ENCODE measurements at regions not wholly inside any gene's neighbourhood (a gene's known extent, or its start where the extent isn't known, plus 50 kb on each side); places are given as distances from the start of the nearest gene placed in this dataset.
"Not testable (repeated sequence)": the region's sequence is repeated elsewhere in the genome, so short reads cannot be mapped to it uniquely, and the experiment has no call there.

DNA sequence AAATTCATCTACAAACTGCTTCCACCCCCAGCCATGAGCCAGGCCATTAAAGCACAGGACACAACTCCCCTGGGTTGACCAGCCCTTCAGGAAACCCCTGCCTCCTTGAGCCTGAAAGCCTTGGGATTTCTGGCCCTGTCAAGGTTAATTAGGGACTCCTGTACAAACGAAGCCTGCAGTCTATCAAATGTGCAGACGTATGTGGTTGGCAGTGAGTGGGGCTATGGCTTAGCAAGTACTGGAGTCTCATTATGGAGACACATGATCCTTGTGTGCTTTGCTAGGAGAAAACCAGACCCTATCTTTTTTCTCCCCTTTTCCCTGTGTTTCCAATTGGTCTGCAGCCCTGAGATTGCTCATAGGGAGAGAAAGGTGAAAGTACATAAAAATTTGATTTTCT is 588.3 kb upstream of the USP24 start:
- no peak for DNase-seq

DNA sequence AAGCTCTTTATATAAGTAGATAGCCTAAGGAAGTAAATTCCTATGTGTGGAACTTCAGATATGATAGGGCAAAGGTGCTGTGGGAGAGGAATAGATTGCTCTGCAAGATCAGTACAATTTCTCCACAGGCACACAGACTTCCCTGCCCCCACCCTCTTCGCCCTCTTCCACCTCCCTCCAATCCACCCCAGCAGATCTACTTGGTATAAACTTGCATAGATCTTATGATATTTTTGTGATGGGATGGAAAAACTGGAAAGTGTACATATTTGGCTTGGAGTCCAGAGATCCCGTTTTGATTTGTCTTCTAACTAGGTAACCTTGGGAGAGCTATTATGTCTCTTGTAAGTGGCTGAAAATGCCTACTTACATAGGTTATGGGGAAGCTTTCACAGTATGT is 586.3 kb upstream of the USP24 start:
- DNase-seq: no peak

DNA sequence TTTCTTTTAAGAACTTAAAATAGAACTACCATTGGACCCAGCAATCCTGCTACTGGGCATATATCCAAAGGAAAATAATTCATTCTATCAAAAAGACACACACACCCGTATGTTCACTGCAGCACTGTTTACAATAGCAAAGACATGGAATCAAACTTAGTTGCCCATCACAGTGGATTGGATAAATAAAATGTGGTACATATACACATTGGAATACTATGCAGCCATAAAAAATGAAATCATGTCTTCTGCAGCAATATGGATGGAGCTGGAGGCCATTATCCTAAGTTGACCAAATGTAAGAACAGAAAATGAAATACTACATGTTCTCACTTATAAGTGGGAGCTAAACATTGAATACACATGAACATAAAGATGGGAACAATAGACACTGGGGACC is 585.3 kb upstream of the USP24 start:
- no peak for DNase-seq

DNA sequence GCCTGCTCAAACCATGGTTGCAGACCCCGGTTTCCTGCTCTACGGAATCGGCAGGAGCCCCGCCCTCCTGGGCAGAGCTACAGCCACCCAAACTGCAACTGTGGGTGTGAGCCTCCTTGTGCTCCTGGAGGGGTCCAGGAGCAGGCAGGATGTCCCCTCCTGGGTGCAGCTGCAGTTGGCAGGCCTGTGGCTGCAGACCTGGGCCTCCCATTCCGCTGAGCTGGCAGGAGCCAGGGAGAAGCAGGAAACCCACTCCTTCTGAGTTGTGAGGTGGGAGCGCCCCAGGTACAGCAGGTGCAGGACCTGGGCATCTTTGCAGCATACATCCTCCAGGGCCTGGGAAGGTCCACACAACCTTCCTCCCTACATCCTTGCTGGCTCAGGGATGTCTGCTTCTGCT is 578.7 kb upstream of the USP24 start:
- no peak for DNase-seq

DNA sequence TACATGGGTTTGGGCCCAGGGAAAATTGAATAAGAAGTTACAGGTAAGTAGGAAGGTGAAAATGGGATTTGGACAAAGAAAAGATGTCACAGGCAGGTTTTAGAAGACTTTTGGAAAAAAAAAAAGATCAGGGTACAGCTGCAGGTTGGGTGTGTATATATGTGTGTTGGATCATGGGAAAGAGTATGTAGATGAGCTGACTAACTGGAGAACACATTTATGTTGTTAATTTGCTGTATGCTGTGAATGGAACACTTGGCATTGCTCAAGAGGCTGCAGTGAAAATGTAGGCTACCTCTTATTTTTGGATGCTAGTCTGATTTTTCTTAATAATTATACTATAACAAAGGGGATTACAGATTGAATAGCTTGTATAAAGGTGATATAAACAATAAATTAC is 577.7 kb upstream of the USP24 start:
- DNase-seq: no peak

DNA sequence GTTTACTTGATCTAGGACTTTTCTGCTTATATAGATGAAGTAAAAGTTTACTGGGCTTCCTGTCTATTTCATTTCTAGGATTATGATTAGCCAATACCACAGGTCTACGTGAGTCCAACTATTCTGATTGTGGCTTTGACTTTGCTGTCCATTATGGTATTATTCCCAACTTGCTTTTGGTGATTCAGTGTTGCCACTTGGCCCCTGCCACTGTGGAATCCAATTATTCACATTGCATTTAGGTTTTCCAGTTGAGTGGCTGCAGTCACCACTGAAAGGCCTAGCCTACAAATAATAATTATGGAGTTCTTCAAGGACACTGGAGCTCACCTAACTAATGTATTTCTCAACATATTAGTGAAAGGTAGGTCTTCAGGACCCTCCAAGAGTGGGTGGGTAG is 574.3 kb upstream of the USP24 start:
- DNase-seq: no peak

DNA sequence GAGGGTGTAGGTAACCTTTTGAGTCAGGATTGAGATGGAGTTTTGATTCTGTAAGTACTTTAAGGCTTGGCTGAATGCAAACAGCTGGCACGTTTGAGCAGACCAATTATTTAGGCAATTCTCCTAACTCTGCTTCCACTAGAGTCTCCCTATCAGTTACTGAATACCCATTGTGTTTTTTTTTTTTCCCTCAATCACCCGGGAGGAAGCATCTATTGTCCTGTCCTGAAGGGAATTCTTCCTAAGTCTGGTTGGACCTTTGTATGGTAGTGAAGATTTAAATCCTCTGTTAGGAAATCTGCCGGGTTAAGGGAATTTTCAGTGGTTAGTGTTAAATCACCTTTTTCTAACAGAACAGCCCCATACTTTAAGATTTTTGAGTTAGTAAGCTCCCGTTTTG is 571.2 kb upstream of the USP24 start:
- DNase-seq: no peak

DNA sequence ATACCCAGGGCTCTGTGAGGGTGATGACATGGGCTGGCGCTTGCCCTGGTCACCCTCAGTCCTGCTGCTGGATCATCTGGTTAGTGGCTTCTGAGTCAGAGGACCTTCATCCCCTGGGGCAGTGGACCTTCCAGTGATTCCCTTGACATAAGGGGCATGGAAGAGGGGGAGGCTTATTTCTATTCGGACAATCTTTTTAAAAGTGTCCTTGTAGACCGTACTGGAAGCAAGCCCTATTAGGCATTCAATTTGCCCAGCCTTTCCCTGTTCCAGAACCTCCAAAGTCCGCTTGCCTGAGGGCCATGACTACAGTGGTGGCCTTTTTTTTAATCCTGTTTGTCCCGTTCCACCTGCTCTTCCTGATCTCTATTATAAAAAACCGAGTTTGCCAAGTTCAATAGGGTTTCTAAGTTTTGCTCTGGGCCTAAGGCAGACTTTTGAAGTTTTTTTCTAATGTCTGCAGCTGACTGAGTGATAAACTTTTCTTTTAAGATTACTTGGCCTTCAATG is 569.8 kb upstream of the USP24 start:
- not testable (repeated sequence) for DNase-seq

DNA sequence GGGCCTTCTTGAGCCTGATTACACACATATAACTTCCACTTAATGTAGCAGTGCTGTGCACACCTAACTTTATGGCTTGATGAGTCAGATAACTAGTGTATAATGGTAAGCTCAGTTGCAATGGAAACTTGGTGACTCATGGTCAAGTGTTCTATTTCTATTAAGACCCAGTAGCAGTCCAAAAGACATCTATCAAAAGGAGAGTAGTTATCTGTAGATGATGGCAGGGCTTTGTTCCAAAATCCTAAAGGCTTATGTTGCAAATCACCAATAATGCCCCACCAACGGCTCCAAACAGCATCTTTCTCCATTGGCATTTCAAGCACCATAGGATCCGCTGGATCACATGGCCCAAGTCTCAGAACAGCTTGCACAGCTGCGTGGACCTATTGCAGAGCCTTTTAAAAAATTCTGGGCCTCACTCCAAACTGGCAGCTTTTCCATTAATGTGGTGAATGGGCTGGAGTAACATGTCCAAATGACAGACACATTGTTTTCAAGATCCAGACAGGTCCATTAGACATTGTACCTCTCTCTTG is 566.8 kb upstream of the USP24 start:
- DNase-seq: no peak

DNA sequence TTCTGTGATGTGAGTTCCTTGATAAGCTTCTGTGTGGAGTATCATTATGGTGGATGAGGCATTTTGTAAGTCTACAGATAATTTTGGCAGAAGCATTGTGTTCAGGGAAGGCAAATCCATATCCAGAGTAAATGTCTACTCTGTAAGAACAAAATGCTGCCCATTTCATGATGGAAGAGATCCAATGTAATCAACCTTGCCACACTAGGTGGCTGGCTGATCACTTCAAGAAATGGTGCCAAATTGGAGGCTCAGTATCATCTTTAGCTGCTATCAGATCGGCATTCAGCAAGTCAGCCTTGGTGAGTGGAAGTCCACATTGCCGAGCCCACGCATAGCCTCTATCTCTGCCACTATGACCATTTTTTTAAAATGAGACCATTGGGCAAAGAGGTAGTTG is 565.8 kb upstream of the USP24 start:
- DNase-seq: no peak

DNA sequence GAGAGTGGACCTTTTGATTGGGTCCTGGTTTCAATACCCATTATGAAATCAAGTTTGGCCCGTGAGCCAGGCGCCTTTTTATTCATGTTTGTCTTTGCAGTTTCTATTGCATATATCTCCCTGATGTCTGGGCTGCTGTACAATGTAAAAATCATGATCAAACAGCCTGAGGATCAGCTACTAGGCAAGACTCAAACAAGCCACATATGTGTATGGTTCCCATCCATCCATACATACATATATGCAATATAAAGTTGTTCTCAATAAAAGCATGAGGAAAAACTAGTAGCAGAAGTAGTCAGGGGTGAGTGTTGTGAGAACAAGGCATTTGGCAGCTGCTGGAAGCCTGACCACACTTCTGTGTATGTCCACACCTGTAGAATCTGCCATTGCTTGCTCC is 562.4 kb upstream of the USP24 start:
- no peak for DNase-seq

DNA sequence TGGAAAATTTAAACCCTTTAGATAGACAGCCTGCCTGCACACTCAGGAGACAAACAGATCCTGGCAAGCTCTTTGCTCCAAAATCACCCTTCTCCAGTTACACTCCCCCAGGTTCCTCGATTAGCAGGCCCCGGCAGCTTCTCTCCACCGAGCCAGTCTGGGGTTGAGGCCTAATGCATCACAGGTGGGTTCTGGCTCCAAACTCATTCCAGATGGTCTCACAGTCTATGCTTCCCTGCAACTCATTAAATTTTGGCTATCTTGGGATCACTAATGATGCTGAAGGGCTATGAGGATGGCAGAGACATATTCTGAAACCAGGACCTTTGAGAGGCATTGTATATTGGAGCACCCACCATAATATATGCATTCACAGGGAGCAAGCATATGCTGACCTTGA is 559.8 kb upstream of the USP24 start:
- no peak for DNase-seq

DNA sequence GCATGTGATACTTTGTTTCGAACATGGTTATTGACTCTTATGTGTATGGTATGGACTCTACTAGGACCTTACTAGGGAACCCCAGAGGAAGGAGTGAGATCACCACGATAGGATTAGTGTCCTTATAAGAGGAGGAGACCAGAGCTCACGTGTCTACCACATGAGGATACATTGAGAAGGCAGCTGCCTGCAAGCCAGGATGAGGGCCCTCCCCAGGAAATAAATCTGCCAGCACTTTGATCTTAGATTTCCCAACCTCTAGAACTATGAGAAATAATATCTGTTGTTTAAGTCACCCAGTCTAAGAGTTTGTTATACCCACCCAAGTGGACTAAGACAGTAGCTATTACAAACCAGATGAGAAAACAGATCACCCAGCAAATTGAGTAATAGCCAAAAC is 559.3 kb upstream of the USP24 start:
- no peak for DNase-seq

DNA sequence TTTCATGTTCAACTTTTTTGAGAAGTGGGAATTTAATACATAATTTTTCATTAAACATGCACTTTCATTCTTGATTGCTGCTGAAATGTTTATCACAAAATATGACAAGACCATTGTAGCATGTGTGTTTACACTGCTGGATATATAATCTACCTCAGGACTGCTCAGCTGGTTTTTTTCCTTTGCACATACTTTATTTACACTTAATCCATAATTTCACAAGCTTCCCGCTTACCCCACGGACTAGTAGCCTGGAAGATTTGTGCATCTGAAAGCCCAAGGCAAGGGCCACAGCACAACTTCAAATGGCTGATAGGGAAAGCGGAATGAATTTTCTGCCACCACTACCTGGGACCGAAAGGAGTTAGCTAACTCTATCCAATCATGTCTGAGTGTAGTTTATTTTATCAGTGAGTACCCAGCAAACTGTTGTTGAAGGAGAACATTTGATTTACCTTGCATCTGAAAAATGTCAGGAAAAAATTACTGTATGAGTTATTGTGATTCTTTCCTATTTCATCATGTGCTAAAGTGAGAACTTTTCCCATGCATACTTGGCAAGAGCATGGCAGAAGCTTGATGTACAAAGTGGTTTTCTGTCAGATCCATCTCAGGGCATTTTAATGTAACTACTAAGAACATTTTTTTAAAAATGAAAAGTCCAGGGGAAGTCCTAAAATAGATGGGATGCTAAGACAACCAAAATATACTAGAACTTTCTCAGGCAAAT is 558.2 kb upstream of the USP24 start:
- no peak for DNase-seq

DNA sequence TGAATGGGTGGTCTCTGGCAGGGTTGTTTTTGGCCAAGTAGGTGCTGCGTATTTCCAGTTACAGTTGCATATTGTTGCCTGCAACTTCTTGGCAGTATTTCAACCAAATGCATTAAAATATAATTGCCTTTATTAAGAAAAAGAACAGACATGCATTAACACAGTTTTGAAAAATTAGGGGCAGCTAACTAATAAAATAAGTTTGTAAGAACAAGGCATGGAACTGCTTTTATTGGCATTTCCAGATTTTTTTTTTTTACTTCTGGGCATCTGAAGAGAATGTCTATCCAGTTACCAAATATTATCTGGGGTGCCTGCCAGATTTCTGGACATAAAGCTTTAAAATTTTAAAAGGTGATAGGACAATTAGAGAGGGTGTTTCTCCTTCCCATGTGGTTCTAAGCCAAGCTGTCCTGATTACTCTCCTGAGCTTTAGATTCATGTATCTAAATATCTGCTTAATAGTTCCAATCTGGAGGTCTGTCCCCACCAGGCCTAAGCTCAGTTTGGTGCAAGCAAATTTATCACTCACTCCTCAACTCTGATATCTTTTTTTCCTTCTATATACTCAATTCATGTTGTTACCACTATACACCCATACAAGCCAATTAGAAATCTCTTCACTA is 553.3 kb upstream of the USP24 start:
- no peak for DNase-seq

DNA sequence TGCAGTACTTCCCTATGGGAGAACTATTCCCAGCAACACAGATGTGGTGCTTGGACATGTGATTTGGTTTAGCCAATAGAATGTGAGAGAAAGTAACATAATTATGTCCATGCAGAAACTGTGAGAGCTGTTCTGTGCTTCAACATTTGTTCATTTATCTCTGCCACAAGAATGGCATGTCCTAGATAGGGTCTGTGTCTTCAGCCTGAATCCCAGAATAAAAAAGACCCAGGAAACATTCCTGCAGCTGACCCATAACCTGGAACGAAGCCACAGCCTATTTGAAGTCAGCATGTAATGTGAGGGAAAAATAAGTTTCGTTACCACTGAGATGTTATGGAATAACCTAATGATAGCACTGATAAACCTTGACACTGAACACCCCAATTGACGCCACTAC is 552.0 kb upstream of the USP24 start:
- no peak for DNase-seq

DNA sequence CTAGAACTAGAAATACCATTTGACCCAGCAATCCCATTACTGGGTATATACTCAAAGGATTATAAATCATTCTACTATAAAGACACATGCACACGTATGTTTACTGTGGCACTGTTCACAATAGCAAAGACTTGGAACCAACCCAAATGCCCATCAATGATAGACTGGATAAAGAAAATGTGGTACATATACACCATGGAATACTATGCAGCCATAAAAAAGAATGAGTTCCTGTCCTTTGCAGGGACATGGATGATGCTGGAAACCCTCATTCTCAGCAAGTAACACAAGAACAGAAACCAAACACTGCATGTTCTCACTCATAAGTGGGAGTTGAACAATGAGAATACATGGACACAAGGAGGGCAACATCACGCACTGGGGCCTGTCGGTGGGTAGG is 550.3 kb upstream of the USP24 start:
- DNase-seq: not testable (repeated sequence)

DNA sequence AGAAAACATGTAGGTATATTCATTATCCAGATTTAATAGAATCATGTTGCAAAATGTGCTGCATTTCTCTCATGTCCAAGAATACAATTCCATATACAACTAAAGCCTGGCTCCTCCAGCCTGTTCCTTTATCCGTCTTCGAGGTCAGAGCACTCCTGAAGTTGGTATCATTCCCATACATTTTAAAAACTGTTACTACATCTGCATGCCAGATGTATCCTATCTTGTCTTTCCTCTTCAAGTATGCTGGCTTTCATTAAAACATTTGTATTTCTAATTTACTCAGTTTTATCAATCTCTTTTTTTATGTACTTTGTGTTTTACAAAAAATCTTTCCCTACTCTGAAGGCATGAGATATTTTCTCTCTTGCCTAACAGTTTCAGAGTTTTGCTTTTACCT is 536.6 kb upstream of the USP24 start:
- DNase-seq: no peak

DNA sequence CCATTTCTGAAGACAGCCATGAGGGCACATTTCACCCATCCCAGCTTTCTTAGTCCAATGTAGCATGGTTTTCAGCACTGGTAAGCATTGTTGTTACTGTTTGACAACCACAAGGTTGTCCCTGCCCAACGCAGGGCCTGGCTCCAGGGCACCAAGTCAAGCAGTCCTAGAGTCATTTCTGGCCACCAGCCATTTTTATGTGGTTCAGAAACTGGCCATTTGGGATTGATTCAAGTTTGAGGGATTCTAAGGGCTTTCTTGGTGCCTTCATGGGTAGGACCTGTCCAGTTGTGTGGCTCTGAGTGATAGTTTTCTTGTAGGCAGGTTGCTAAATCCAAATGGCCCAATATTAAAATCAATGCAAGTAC is 535.4 kb upstream of the USP24 start:
- DNase-seq: no peak

DNA sequence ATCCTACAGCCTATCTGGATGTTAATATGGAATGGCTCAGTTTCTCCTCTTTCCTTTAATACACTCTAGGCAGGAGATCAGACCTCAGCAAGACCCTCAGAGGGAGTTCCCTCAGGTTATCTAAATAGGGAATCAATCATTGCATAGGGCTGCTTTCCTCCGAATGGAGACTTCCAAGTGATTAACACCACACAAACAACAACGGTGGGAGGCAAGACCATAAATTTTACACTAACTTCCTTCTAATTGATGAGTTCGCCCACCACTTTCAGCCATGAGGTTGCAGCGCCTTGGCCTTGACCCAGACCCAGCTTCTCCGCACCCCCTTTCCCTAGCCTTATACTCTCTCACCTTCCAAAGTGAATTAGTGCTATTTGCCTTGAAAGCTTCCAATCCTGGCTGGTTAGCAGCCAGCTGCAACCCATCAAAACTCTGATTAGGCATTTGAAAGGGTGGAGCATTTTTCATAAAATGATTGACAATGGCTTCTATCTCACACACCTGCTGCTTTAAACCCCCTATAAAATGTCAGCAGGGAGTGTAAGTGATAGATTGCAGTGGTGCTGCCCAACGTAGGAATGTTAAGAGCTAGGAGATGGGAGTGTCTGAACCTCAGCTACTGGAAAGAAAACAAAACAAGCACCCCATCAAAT is 534.9 kb upstream of the USP24 start:
- DNase-seq: no peak

DNA sequence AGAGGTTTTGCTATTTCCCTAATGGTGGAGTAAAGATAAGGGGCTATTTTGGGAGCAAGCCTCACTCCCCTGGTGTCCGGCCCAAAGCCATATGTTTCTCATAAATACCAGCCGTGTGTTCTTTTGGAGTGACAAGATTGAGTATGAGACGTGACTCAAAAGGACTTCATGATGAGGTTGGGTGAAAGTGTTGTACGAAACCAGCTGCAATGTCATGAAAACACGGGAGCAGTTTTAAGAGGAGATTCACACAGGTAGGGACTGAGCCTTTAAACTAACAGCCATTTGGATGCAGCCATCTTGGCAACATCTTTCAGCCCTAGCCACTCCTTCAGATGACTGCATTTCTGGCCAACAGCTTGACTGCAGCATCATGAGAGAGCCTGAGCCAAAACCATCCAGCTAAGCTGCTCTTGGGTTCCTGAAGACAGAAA is 532.3 kb upstream of the USP24 start:
- DNase-seq: no peak

DNA sequence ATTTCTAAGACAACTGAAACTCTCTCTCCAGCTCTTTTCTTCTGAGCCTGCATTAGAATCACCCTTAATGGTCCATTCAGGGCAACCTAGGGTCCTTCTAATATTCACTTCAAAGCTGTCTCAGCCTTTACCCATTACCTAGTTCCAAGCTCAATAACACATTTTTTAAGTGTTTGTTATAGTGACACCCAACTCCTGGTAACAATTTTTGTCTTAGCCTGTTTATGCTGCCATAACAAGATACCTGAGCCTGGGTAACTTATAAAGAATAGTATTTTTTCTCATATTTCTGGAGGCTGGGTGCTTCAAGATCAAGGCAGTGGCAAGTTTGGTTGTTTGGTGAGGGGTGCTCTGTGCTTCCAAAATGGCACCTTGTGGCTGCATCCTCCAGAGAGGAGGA is 531.5 kb upstream of the USP24 start:
- DNase-seq: no peak

DNA sequence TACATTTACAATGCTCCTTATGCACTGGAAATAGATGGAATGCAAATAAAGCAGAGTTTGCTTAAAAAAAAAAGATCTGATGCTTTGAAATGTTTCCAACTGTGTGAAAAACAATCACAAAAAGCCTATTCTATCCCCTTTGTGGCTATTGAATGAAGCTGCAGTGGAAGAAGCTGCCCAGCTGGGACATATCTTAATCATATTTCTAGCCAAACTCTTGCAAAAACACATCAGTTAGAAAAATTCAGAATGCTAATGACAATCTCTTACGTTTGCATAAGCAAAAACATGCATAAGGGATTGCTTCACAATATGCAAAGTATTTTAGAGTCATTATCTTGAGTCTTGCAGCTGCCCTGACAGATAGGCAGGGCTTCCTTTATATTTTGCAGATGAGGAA is 526.4 kb upstream of the USP24 start:
- DNase-seq: no peak

DNA sequence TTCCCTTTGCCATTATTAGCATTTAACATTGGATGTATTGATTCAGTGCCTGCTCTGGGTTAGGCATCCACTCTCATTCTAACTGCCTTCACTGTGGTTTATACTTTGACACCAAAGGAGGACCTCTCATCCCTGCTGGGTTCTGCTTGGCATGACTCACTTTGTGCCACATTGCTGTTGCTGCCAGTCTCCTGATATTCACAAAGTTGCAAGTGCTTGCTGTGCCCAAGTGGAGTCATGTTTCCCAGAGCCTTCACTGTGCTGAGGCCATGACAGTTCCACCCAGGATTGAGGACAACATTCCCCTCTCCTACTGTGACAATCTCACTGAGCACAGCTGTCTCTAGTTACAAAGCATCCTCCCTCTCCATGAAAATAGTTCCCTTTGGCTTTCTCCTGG is 519.9 kb upstream of the USP24 start:
- DNase-seq: no peak

Measured in stimulated activated CD4-positive, alpha-beta T cell treated with anti-CD3 and anti-CD28 coated beads, Interleukin-2, amount 100 ng/mL, for 24 hours (primary cell).